Spinal cord (tissue), 9 donors: ENCODE measurements at regions not wholly inside any gene's neighbourhood (a gene's known extent, or its start where the extent isn't known, plus 50 kb on each side); places are given as distances from the start of the nearest gene placed in this dataset.
"Not testable (repeated sequence)": the region's sequence is repeated elsewhere in the genome, so short reads cannot be mapped to it uniquely, and the experiment has no call there.

Experiments used
- DNase-seq, 6 donors: peaks; one replicate each; pipeline versions ENCODE4 v3.0.0 to v3.0.0-alpha.2; 2013 to 2015; ENCODE audit warnings: low spot score in 6 of 6, low read depth in 4 of 6
- H3K27ac ChIP-seq: one replicate; pipeline ENCODE4 v1.5.1; 2013; ENCODE audit warnings: low read depth, low read length, control low read depth
- H3K27me3 ChIP-seq: one replicate; pipeline ENCODE4 v1.6.1; 2013; ENCODE audit warnings: low read length; ENCODE audit not compliant: control insufficient read depth, insufficient read depth
- H3K36me3 ChIP-seq: one replicate; pipeline ENCODE4 v1.6.1; 2013; ENCODE audit warnings: low read length; ENCODE audit not compliant: control insufficient read depth, insufficient read depth
- H3K4me1 ChIP-seq: one replicate; pipeline ENCODE4 v1.6.1; 2013; ENCODE audit warnings: low read length; ENCODE audit not compliant: control insufficient read depth, insufficient read depth
- H3K4me3 ChIP-seq: one replicate; pipeline ENCODE4 v1.5.1; 2013; ENCODE audit warnings: low read depth, low read length, control low read depth
- H3K9me3 ChIP-seq: one replicate; pipeline ENCODE4 v1.6.1; 2013; ENCODE audit warnings: low read length; ENCODE audit not compliant: control insufficient read depth, insufficient read depth
- WGBS: methylation state at CpG from one replicate; pipeline ENCODE4 v1.1.5; 2013; ENCODE audit warnings: missing lambda C conversion rate; ENCODE audit not compliant: insufficient coverage; 5-methylcytosine and 5-hydroxymethylcytosine counted together
- donor health status: healthy.

DNA sequence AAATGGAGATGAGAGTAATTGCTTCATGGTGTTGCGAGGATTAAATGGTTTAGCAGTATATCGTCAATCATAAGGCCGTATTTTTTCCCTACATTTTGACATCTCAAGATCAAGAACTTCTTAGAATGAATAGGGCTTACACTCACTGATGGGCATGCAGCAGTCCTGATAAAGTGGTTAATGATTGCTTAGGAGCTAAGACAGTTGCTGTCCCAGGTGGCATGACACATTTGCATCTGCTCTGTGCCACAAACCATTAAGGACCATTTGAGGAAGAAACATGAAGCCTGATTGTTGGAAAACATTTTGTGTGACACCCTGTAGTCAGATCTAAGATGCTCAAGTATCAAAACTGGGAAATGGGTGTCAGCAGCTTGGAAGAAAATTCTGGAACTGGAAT, 81.0 kb upstream of the SGIP1 start:
- H3K4me1 ChIP-seq, result no peaks in the 10 kb centered on the region

DNA sequence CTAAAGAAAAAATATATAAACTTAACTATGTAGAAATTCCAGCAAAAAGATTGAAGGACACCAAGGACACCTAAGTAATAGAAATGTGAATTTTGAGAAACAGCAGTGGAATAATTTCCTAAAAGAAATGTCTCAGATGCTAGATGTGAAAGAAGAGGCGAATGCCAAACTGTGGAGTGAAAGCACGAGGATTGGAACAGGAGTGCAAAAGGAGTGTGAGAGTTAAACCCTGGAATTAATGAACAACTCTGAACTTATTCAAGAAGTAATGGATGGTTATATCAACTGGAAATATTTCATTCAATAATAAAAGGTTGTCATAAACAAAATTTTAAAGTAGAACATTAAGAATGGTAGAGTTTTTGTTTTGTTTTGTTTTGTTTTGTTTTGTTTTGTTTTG, 78.5 kb upstream of the SGIP1 start:
- Histone ChIP-seq H3K4me1 (no peaks in the 10 kb centered on the region), H3K27ac (no peak overlapping the region), H3K4me3 (no peak overlapping the region), H3K36me3 (no peaks in the 10 kb centered on the region), H3K9me3 (no peaks in the 10 kb centered on the region), H3K27me3 (no peaks in the 10 kb centered on the region)
- DNase-seq, result no peak
- WGBS, result 100% methylated on average over 2 of the region's 2 CpGs

More for the DNA sequence above, 81.0 kb upstream of the SGIP1 start:
- H3K27ac ChIP-seq, result no peak overlapping the region
- no peaks in the 10 kb centered on the region for H3K36me3 ChIP-seq
- no peaks in the 10 kb centered on the region for H3K9me3 ChIP-seq
- no CpG with 5 or more reads among the region's 3 CpGs for WGBS
- H3K4me3 ChIP-seq, result no peak overlapping the region
- no peaks in the 10 kb centered on the region for H3K27me3 ChIP-seq
- no peak for DNase-seq

DNA sequence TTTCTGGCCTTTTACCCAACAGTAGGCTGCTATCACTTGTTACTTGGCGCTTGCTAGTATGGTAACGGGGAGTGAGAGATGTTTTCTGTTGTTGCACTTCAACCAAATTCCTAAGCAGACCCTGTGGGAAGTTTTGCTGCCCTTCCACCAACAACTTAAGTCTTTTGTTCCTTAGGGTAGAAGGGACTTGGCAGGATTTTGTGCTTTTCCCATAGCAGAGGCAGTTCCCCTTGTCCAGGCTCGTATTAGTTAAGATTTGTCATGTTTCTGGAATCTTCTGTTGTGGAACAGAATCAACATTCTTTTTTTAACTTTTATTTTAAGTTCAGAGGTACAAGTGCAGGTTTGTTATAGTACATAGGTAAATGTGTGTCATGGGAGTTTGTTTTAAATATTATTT, 73.2 kb upstream of the SGIP1 start:
- no peak for DNase-seq
- no peaks in the 10 kb centered on the region for H3K27me3 ChIP-seq
- no peak overlapping the region for H3K27ac ChIP-seq
- H3K4me1 ChIP-seq, result no peaks in the 10 kb centered on the region
- WGBS, result no CpG with 5 or more reads among the region's 3 CpGs
- no peaks in the 10 kb centered on the region for H3K36me3 ChIP-seq
- H3K4me3 ChIP-seq, result no peak overlapping the region
- no peaks in the 10 kb centered on the region for H3K9me3 ChIP-seq

DNA sequence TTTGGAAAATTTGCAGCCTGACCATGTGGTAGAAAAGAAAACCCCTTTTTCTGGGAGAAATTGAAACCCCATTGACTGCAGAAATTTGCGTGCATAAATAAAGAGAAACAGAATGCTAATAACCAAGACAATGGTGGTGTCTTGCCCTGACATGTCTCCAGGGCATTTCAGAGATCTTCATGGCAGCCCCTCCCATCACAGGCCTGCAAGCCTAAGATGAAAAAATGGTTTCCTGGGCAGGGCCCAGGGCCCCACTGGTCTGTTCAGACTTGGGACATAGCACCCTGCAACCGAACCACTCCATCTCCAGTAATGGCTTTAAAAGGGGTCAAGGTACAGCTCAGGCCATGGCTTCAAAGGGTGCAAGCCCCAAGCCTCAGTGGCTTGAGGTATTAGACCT, 71.6 kb upstream of the SGIP1 start:
- H3K9me3 ChIP-seq, result no peaks in the 10 kb centered on the region
- H3K4me1 ChIP-seq, result no peaks in the 10 kb centered on the region
- H3K36me3 ChIP-seq, result no peaks in the 10 kb centered on the region
- H3K4me3 ChIP-seq, result no peak overlapping the region
- H3K27ac ChIP-seq, result no peak overlapping the region
- H3K27me3 ChIP-seq, result no peaks in the 10 kb centered on the region
- WGBS, result 83% methylated on average over 1 of the region's 2 CpGs
- DNase-seq, result no peak

DNA sequence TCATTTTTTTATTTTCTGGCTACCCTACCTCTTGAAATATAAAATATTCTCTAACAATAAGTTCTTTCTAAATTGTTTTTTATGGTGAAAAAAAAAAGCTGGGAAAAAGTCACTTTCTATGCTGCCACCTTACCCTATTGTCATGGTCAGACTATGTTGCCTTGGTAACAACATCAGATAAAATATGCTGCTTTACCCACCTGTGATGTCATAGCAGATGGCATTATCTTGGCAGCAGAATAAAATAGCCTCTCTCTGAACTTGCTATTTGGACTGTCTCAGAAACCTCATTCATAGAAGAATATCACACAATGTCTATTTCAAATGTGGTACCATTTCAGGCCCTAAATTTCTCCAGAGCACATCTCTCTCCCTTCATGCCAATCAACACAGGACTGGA, 69.6 kb upstream of the SGIP1 start:
- no peak overlapping the region for H3K27ac ChIP-seq
- no peak overlapping the region for H3K4me3 ChIP-seq
- DNase-seq, result peak in 2 of 6 donors; percentile 4 to 30
- no peaks in the 10 kb centered on the region for H3K4me1 ChIP-seq
- H3K9me3 ChIP-seq, result no peaks in the 10 kb centered on the region
- no peaks in the 10 kb centered on the region for H3K36me3 ChIP-seq
- H3K27me3 ChIP-seq, result no peaks in the 10 kb centered on the region

DNA sequence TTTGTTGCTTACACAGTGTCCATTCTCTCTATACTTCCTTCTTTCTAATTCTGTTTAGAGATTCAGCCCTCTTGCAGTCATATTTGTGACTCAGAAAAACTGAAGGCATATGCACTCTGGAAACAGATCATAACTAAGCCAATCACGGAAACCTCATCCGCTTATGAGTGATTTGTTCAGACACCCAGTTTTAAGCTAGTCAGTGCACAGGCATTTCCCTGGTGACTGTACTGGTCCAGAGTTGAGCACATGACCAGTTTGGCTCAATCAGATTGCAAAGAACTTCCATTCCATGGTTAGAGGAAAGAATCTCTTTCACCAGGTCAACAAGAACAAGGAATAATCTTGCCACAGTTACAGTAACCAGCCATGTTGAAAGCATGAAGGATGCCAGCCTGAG, 69.2 kb upstream of the SGIP1 start:
- 50% methylated on average over 2 of the region's 2 CpGs for WGBS
- no peaks in the 10 kb centered on the region for H3K36me3 ChIP-seq
- H3K27ac ChIP-seq, result no peak overlapping the region
- no peaks in the 10 kb centered on the region for H3K27me3 ChIP-seq
- no peak overlapping the region for H3K4me3 ChIP-seq
- no peaks in the 10 kb centered on the region for H3K4me1 ChIP-seq
- no peaks in the 10 kb centered on the region for H3K9me3 ChIP-seq
- no peak for DNase-seq

DNA sequence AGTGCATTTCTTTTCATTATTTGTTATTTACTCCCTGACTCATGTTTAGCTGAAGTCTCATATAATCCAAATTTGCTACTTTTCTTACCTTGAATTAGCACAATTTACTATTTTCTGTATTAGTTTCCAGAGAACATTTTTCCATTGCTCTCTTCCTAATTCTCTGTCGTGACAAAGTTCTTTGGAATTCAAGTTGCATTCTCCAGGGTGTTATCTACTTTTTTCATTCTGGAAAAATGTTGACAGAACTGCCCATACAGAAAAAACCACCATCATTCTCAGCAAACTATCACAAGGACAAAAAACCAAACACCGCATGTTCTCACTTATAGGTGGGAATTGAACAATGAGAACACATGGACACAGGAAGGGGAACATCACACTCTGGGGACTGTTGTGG, 67.3 kb upstream of the SGIP1 start:
- no CpG with 5 or more reads among the region's 2 CpGs for WGBS
- not testable (repeated sequence) for H3K9me3 ChIP-seq, H3K27me3 ChIP-seq, H3K4me1 ChIP-seq, H3K36me3 ChIP-seq, H3K27ac ChIP-seq, DNase-seq, H3K4me3 ChIP-seq

DNA sequence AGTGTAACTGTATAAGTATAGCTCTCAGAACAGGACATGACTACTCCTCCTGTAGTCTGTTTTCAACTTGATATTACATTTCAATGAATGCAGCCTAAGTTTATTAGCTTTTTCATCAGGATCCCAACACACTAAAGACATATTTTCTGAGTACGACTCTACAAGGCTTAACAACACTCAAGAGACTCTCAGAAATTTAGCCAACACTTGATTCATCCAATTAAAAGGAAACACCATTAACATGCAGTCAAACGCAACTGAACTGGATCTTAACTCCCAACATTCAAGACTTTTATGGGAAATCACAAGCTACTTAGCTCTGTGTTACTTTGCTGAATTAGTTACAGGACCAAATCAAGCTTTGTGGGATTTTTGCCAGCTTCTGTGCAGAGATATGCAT, 65.2 kb upstream of the SGIP1 start:
- 56% methylated on average over 2 of the region's 2 CpGs for WGBS

DNA sequence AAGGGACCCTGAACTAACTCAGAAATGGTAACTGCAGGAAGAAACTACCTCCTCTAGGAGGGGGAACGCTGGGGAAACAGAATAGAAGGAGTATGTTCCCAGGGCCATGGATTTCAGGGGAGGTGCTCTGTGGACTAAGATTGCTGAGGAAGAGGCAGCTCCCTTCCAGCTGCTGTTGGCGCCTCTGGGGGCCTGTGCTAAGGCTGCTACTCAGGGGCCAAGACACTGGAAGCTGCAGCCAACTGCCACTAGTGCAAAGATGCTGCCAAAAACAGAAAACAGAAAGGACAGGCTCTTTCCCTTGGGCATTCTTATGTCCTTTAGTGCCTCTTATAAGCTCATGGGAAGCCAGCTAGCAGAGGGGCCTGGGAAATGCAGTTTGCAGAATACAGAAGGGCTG, 58.0 kb upstream of the SGIP1 start:
- Histone ChIP-seq H3K9me3 (no peaks in the 10 kb centered on the region), H3K27ac (no peak overlapping the region), H3K36me3 (no peaks in the 10 kb centered on the region), H3K4me1 (no peaks in the 10 kb centered on the region), H3K27me3 (no peaks in the 10 kb centered on the region), H3K4me3 (no peak overlapping the region)
- WGBS, result 80% methylated on average over 2 of the region's 2 CpGs
- DNase-seq, result peak in 1 of 6 donors; percentile 4

More for the DNA sequence above, 65.2 kb upstream of the SGIP1 start:
- Histone ChIP-seq H3K27me3 (no peaks in the 10 kb centered on the region), H3K4me3 (no peak overlapping the region), H3K27ac (no peak overlapping the region), H3K36me3 (no peaks in the 10 kb centered on the region), H3K4me1 (no peaks in the 10 kb centered on the region), H3K9me3 (no peaks in the 10 kb centered on the region)
- DNase-seq, result peak in 2 of 6 donors; percentile 5 to 84

DNA sequence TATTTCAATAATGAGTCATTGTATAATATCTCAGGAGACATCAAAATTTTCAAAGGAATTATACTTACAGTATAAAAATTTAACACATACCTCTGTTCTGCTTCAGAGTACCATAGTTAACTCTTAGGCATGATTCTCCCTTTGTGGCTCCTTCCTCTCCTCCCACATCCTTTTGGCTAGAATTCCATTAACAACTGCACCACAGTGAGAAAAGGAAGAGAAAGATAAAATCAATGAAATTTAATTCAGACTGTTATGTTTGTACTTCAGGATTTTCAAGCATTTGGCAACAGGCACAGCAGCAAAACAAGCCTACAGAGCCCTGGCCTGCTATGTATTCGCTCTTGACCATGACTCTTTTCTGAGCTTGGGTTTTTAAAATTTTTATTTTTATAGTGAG, 57.2 kb upstream of the SGIP1 start:
- Histone ChIP-seq H3K4me3 (no peak overlapping the region), H3K4me1 (no peaks in the 10 kb centered on the region), H3K27ac (no peak overlapping the region), H3K9me3 (no peaks in the 10 kb centered on the region), H3K36me3 (no peaks in the 10 kb centered on the region), H3K27me3 (no peaks in the 10 kb centered on the region)
- no CpG with 5 or more reads among the region's 1 CpG for WGBS
- DNase-seq, result no peak
